Thymus (tissue), 11 donors: ENCODE measurements at regions not wholly inside any gene's neighbourhood (a gene's known extent, or its start where the extent isn't known, plus 50 kb on each side); places are given as distances from the start of the nearest gene placed in this dataset.

Experiments used
- DNase-seq, 9 donors: peaks; one replicate each; pipeline ENCODE4 v3.0.0-alpha.2; 2013; ENCODE audit warnings: low spot score in 9 of 9, low read depth in 6 of 9, missing footprints in 1 of 9
- H3K27ac ChIP-seq, 2 donors: one replicate each; pipeline ENCODE4 v1.5.1; 2013; ENCODE audit warnings: control low read depth in 1 of 2, low read depth in 1 of 2, low read length in 1 of 2, mild to moderate bottlenecking in 1 of 2, moderate library complexity in 1 of 2
- H3K27me3 ChIP-seq, 2 donors: one replicate each; pipeline ENCODE4 v1.5.1; 2013; ENCODE audit warnings: low read length in 1 of 2; ENCODE audit not compliant: control insufficient read depth in 2 of 2, insufficient read depth in 1 of 2
- H3K36me3 ChIP-seq, 2 donors: one replicate each; pipeline ENCODE4 v1.5.1; 2013; ENCODE audit warnings: low read length in 1 of 2, mild to moderate bottlenecking in 1 of 2, moderate library complexity in 1 of 2; ENCODE audit not compliant: control insufficient read depth in 2 of 2, insufficient read depth in 2 of 2
- H3K4me1 ChIP-seq, 2 donors: one replicate each; pipeline ENCODE4 v1.5.1; 2013; ENCODE audit warnings: low read length in 2 of 2; ENCODE audit not compliant: control insufficient read depth in 2 of 2, insufficient read depth in 2 of 2
- H3K4me3 ChIP-seq, 2 donors: one replicate each; pipeline ENCODE4 v1.5.1; 2013; ENCODE audit warnings: low read length in 2 of 2, control low read depth in 1 of 2, mild to moderate bottlenecking in 1 of 2
- H3K9me3 ChIP-seq, 2 donors: one replicate each; pipeline ENCODE4 v1.5.1; 2013; ENCODE audit warnings: low read length in 1 of 2, mild to moderate bottlenecking in 1 of 2; ENCODE audit not compliant: control insufficient read depth in 2 of 2, insufficient read depth in 1 of 2
- WGBS: extraction: QIAGEN DNeasy Blood & Tissue Kit; methylation state at CpG from one replicate; pipeline ENCODE4 v1.1.7; 2013; 5-methylcytosine and 5-hydroxymethylcytosine counted together
- donor health status: healthy.

DNA sequence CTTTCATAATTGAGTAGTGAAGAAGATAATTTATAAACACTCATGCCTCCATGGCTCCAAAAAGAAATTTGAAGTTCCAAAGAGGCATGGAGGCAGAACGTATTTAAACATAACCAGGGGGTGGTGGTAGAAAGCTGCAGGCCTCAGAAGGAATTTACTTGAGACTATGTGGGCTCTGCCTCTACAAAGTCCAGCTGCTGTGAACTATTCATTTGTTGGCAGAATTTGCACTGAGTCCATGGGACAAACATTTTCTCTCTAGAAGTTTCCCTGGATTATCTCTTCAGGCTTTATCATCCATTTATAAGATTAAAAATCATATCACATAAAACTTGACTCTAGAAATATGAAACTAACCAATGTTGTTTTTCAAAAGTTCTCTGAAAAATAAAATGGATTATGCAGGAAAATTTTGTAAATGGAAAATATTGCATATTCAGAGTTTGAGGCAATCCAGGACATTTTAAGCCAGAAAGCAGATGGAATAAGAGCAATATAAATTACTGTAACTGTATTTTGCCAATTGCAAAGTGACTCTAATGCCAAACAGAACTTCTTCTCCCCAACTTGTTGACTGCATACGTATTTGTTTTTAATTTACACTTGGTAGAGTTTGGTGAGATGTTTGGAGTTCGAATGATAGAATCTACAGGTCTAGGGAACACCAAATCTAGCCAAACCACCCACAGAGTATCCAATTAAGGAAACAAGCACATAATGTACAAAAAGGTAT lies 258.2 kb downstream of the ENC1 start:
- 92% methylated on average over 3 of the region's 3 CpGs for WGBS
- Histone ChIP-seq H3K27ac (no peak overlapping the region), H3K4me1 (no peaks in the 10 kb centered on the region), H3K9me3 (no peaks in the 10 kb centered on the region), H3K27me3 (no peaks in the 10 kb centered on the region), H3K4me3 (no peak overlapping the region), H3K36me3 (no peaks in the 10 kb centered on the region)
- DNase-seq, result no peak

DNA sequence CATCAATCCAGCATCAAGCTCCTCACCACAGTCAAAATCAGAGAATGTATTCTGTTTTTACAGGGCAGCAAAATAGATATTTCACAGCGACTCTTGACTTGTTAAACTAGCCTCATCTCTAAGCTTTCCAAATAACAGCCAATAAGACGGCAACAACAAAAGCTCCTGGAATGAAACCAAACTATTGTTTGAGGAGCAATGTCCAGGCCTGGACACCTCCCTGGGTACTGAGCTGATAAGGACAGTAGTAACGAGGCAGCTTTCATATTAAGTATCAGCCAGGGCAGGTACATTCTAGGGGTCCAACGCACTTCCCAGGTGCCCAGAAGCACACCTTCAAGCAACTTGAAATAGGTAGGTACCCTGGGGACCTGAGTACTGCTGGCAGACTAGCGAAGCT lies 260.3 kb downstream of the ENC1 start:
- Histone ChIP-seq H3K4me1 (no peaks in the 10 kb centered on the region), H3K36me3 (no peaks in the 10 kb centered on the region), H3K27me3 (no peaks in the 10 kb centered on the region), H3K9me3 (no peaks in the 10 kb centered on the region), H3K4me3 (no peak overlapping the region), H3K27ac (no peak overlapping the region)
- DNase-seq, result no peak
- 95% methylated on average over 5 of the region's 5 CpGs for WGBS

DNA sequence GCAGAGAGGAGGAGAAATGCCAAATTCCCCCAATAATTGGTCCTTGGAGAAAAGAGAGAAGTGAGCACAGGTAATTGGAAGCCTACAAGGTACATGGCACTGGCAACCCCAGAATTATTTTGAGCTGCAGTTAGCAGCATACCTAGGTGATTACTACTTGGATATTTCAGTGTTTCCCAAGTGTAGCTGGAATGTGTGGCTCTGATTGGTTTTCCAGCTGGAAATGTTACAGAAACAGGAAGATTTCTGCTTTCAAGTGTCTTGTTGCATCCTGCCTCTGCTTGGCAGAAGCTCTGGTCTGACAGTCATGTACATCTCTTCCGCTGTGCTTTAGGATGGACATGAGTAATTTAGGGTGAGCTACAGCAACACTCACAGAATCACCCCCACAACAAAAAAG lies 262.1 kb downstream of the ENC1 start:
- Histone ChIP-seq H3K4me1 (no peaks in the 10 kb centered on the region), H3K27ac (no peak overlapping the region), H3K36me3 (no peaks in the 10 kb centered on the region), H3K9me3 (no peaks in the 10 kb centered on the region), H3K27me3 (no peaks in the 10 kb centered on the region), H3K4me3 (no peak overlapping the region)
- 92% methylated on average over 1 of the region's 1 CpG for WGBS
- no peak for DNase-seq

DNA sequence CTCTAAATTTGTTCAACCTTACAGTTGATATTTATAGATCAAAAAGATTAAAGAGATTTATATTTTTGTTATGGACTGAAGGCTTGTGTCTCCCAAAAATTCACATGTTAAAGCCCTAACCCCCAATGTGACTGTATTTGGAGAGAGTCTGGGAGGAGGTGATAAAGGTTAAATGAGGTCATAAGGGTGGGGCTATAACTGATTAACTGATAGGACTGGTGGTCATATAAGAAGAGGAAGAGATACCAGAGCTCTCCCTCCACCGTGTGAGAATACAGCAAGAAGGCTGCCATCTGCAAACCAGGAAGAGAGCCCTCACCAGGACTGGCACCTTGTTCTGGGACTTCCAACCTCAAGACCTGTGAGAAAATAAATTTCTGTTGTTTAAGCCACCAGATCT lies 264.3 kb downstream of the ENC1 start:
- H3K27ac ChIP-seq, result no peak overlapping the region
- no peaks in the 10 kb centered on the region for H3K27me3 ChIP-seq
- H3K4me3 ChIP-seq, result no peak overlapping the region
- WGBS, result 73% methylated on average over 1 of the region's 1 CpG
- H3K4me1 ChIP-seq, result no peaks in the 10 kb centered on the region
- H3K36me3 ChIP-seq, result no peaks in the 10 kb centered on the region
- DNase-seq, result no peak
- no peaks in the 10 kb centered on the region for H3K9me3 ChIP-seq

DNA sequence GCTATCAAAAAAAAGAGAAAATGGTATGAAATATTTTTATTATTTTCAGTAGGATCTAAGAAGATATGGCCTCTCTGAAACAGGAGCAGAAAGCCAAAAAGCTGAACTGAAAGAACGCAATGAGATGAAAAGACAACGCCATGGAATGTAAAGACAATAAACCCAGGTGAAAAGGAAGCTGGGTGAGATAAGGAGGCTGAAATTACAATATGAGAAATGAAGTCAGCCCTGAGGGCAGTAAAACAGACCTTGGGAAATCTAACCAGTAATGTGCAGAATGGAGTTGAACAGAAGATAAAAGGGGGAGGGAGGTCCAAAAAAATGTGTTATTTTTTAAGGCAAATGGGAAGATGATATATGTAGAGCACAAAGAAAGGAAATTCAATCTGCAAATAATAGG lies 265.3 kb downstream of the ENC1 start:
- WGBS, result 71% methylated on average over 2 of the region's 2 CpGs
- no peaks in the 10 kb centered on the region for H3K4me1 ChIP-seq
- no peaks in the 10 kb centered on the region for H3K36me3 ChIP-seq
- no peak overlapping the region for H3K4me3 ChIP-seq
- H3K9me3 ChIP-seq, result no peaks in the 10 kb centered on the region
- no peak overlapping the region for H3K27ac ChIP-seq
- no peak for DNase-seq
- H3K27me3 ChIP-seq, result no peaks in the 10 kb centered on the region

- Histone ChIP-seq H3K4me3 (no peak overlapping the region), H3K9me3 (no peaks in the 10 kb centered on the region), H3K27me3 (no peaks in the 10 kb centered on the region), H3K27ac (no peak overlapping the region), H3K4me1 (no peaks in the 10 kb centered on the region), H3K36me3 (no peaks in the 10 kb centered on the region)
- DNase-seq, result peak in 1 of 9 donors; percentile 26
- 84% methylated on average over 4 of the region's 4 CpGs for WGBS
These were observed 265.9 kb downstream of the ENC1 start for GRCh38 chr5:74374656-74375055.

- Histone ChIP-seq H3K36me3 (no peaks in the 10 kb centered on the region), H3K4me1 (no peaks in the 10 kb centered on the region), H3K4me3 (no peak overlapping the region), H3K27ac (no peak overlapping the region), H3K9me3 (no peaks in the 10 kb centered on the region), H3K27me3 (no peaks in the 10 kb centered on the region)
- 96% methylated on average over 1 of the region's 1 CpG for whole genome bisulfite sequencing
- no peak for DNase-seq
These were observed 267.5 kb downstream of the ENC1 start for GRCh38 chr5:74373076-74373475.

DNA sequence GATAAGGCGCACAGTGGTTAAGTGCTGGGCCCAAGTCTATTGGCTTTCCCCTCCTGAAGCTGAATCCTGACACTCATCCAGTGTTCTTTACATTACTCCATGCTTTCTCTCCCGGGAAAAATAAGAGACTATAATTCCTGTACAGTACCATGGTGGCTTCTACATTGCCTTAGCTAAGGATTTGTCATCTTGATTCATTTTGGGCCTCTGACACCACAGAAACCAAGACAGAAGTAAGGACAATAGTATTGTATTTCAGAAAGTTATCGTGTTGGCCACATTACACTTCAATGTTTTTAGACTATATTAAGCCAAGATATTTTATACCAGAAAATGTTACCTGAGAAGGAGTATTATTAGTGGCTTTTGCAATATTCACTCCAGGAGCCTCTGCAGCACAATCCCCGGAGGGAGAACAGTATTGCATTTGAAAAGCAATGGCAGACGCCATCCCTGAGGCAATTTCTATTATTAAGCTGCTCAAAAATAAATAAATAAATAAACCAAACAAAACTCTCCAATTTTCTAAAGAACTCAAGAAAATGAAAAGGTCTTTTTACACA lies 267.9 kb downstream of the ENC1 start:
- Histone ChIP-seq H3K36me3 (no peaks in the 10 kb centered on the region), H3K4me1 (no peaks in the 10 kb centered on the region), H3K9me3 (no peaks in the 10 kb centered on the region), H3K4me3 (no peak overlapping the region), H3K27ac (no peak overlapping the region), H3K27me3 (no peaks in the 10 kb centered on the region)
- no peak for DNase-seq
- WGBS, result 84% methylated on average over 5 of the region's 5 CpGs

- H3K27me3 ChIP-seq, result no peaks in the 10 kb centered on the region
- no peak overlapping the region for H3K27ac ChIP-seq
- H3K9me3 ChIP-seq, result no peaks in the 10 kb centered on the region
- H3K4me1 ChIP-seq, result no peaks in the 10 kb centered on the region
- no peaks in the 10 kb centered on the region for H3K36me3 ChIP-seq
- no peak overlapping the region for H3K4me3 ChIP-seq
- no peak for DNase-seq
- 76% methylated on average over 3 of the region's 3 CpGs for WGBS
These were observed 268.5 kb downstream of the ENC1 start for GRCh38 chr5:74372051-74372450.
